Chondrocyte (in vitro differentiated cells): ENCODE measurements at regions not wholly inside any gene's neighbourhood (a gene's known extent, or its start where the extent isn't known, plus 50 kb on each side); places are given as distances from the start of the nearest gene placed in this dataset.

Experiments used
- DNase-seq: peaks from one replicate; pipeline ENCODE4 v3.0.0; 2021; ENCODE audit warnings: mixed read lengths, low spot score
- H3K27ac Mint-ChIP-seq: one replicate; pipeline ENCODE4 v1.8.0; 2021; ENCODE audit warnings: mild to moderate bottlenecking, moderate library complexity, mixed read lengths; ENCODE audit not compliant: unreplicated experiment
- H3K27me3 Mint-ChIP-seq: 2 replicates; pipeline ENCODE4 v1.8.0; 2021; ENCODE audit warnings: low read depth, mixed read lengths
- H3K36me3 Mint-ChIP-seq: 2 replicates; pipeline ENCODE4 v1.8.0; 2021; ENCODE audit warnings: low read depth, mixed read lengths
- H3K4me1 Mint-ChIP-seq: 2 replicates; pipeline ENCODE4 v1.8.0; 2021; ENCODE audit warnings: low read depth, mild to moderate bottlenecking, mixed read lengths
- H3K4me3 Mint-ChIP-seq: one replicate; pipeline ENCODE4 v1.8.0; 2021; ENCODE audit warnings: mild to moderate bottlenecking, moderate library complexity, mixed read lengths; ENCODE audit not compliant: unreplicated experiment
- H3K9me3 Mint-ChIP-seq: 2 replicates; pipeline ENCODE4 v1.8.0; 2021; ENCODE audit warnings: low read depth, mixed read lengths
- TF ChIP-seq, protein P1 (sequence below): fragments of 200-600 bp; sonication (generic); IDR thresholded peaks from 2 replicates; pipeline ENCODE4 v1.5.0; 2021; ENCODE audit warnings: antibody characterized with exemption, mild to moderate bottlenecking, moderate library complexity

GRCh38 chrX:38871129-38872029, 70.1 kb downstream of the MID1IP1 start:
- no peak overlapping the region for H3K27ac Mint-ChIP-seq
- DNase-seq = no peak
- no peak overlapping the region for H3K4me3 Mint-ChIP-seq
- H3K4me1 Mint-ChIP-seq = peaks cover 33% of the 10 kb centered on the region
- peaks cover 9% of the 10 kb centered on the region for H3K9me3 Mint-ChIP-seq
- no peaks in the 10 kb centered on the region for H3K36me3 Mint-ChIP-seq
- H3K27me3 Mint-ChIP-seq = no peaks in the 10 kb centered on the region
- TF ChIP-seq, protein P1, sequence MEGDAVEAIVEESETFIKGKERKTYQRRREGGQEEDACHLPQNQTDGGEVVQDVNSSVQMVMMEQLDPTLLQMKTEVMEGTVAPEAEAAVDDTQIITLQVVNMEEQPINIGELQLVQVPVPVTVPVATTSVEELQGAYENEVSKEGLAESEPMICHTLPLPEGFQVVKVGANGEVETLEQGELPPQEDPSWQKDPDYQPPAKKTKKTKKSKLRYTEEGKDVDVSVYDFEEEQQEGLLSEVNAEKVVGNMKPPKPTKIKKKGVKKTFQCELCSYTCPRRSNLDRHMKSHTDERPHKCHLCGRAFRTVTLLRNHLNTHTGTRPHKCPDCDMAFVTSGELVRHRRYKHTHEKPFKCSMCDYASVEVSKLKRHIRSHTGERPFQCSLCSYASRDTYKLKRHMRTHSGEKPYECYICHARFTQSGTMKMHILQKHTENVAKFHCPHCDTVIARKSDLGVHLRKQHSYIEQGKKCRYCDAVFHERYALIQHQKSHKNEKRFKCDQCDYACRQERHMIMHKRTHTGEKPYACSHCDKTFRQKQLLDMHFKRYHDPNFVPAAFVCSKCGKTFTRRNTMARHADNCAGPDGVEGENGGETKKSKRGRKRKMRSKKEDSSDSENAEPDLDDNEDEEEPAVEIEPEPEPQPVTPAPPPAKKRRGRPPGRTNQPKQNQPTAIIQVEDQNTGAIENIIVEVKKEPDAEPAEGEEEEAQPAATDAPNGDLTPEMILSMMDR = no peak

DNA sequence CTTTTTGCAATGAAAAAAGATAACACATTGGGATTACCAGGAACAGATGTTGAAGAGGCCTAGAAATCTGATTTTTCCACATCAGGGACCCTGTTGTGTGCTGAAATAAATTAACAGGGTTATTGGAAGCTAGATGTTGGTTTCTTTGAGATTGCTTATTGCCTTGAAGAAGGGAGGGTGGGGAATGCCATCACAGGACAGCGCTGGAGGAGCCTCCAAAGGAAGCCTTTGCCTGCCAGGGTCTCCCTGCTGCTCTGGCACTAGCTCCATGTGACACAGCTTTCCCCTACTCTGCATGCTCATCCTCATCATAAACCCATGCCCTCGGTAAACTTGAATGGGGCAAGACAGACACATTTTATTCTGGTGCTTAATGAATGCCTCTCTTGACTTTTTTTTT, 76.1 kb downstream of the MID1IP1 start:
- DNase-seq = no peak
- H3K27me3 Mint-ChIP-seq = no peaks in the 10 kb centered on the region
- peaks cover 15% of the 10 kb centered on the region for H3K9me3 Mint-ChIP-seq
- H3K27ac Mint-ChIP-seq = no peak overlapping the region
- H3K36me3 Mint-ChIP-seq = no peaks in the 10 kb centered on the region
- no peak overlapping the region for H3K4me3 Mint-ChIP-seq
- peaks cover 5% of the 10 kb centered on the region for H3K4me1 Mint-ChIP-seq
- TF ChIP-seq, protein P1 = no peak

- DNase-seq = no peak
- Mint-ChIP-seq H3K27me3 (no peaks in the 10 kb centered on the region), H3K27ac (no peak overlapping the region), H3K9me3 (peaks cover 17% of the 10 kb centered on the region), H3K4me1 (peaks cover 5% of the 10 kb centered on the region), H3K36me3 (no peaks in the 10 kb centered on the region), H3K4me3 (no peak overlapping the region)
- TF ChIP-seq, protein P1 = no peak
Observed at GRCh38 chrX:38878641-38879340, 77.5 kb downstream of the MID1IP1 start.

- Mint-ChIP-seq H3K27ac (no peak overlapping the region), H3K36me3 (no peaks in the 10 kb centered on the region), H3K4me1 (peaks cover 5% of the 10 kb centered on the region), H3K27me3 (no peaks in the 10 kb centered on the region), H3K4me3 (no peak overlapping the region), H3K9me3 (peaks cover 20% of the 10 kb centered on the region)
- TF ChIP-seq, protein P1 = no peak
- DNase-seq = no peak
Observed at GRCh38 chrX:38879631-38880220, 78.5 kb downstream of the MID1IP1 start.

DNA sequence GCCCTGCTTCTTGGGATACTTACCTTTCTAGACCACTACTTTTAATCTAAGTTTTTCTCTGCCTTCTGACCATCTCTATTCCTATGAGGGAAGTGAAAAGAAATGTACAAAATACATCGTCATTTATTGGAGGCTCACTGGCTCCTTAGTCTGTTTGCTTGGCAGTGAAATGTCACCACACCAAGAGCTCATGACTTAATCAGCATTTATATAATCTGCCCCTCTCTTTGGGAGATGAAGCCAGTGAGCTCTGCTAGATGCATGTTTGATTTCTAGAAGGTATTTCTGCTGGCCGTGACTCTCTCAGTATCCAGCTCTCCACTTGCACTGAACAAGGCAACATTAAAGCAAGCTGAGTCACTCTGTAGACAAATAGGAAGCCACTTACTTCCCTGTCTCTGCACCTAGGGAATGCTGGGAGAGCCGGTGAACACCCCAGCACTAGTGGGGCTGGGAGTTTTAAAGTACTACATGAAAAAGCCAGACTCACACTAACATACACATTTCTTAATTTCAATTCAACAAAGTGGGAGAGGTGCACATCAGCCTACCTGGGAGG, 79.1 kb downstream of the MID1IP1 start:
- DNase-seq = no peak
- TF ChIP-seq, protein P1 = no peak

More for the DNA sequence above, 79.1 kb downstream of the MID1IP1 start:
- Mint-ChIP-seq H3K27me3 (no peaks in the 10 kb centered on the region), H3K4me1 (peaks cover 5% of the 10 kb centered on the region), H3K36me3 (no peaks in the 10 kb centered on the region), H3K9me3 (peaks cover 17% of the 10 kb centered on the region), H3K27ac (no peak overlapping the region), H3K4me3 (no peak overlapping the region)
